NCI-H2171 treated with DMSO at 0.1 percent for 48 hours (cell line): ENCODE measurements at regions not wholly inside any gene's neighbourhood (a gene's known extent, or its start where the extent isn't known, plus 50 kb on each side); places are given as distances from the start of the nearest gene placed in this dataset.

Experiments used
- DNase-seq: peaks from one replicate; lab custom pipeline; 2025; lab: John Stamatoyannopoulos, UW

- no peak for DNase-seq
These were observed 701.3 kb downstream of the TBC1D32 start for GRCh38 chr6:120632975-120633374.

GRCh38 chr6:120627612-120628011 lies 706.7 kb downstream of the TBC1D32 start:
- DNase-seq = no peak

DNA sequence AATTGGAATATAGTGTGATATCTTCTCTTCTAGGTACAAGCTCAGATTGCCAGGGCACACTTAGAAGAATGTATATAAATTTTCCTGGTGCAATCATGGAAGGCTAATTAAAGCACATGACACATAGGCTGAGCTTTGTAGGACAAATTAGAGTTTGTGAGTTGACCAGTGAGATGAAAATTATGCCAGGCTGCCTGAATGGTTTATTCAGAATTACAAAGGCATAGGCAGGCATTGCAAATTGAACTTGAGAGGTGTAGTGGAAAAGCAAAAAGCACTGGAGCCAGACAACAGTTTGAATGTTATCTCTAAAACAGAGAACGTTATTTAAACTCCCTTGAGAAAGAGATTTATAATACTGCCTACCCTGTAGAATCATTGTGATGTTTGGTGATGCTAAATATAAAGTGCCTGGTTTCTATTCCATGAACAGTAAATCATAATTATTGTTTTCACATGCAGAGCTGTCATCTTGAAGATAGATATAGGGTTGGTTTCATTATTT lies 712.1 kb downstream of the TBC1D32 start:
- DNase-seq = no peak

DNA sequence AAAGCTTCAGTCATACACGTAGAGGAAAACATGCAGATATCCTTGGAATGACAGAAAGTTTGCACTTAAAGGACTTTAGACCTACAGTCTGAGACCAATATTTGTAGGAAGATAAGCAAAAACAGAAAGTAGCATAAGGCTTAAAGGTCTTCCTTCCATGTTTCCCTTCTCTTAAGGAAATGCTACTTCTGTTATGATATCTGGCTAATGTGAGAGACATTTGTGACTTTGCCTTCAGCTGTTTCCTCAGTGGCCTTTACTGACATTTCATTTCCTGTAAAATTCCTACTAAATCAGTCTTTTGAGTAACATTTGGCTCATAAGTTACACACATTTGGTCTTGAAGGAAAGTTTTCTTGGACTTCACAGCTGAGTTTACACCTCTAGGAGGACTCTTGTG lies 713.4 kb downstream of the TBC1D32 start:
- no peak for DNase-seq

DNA sequence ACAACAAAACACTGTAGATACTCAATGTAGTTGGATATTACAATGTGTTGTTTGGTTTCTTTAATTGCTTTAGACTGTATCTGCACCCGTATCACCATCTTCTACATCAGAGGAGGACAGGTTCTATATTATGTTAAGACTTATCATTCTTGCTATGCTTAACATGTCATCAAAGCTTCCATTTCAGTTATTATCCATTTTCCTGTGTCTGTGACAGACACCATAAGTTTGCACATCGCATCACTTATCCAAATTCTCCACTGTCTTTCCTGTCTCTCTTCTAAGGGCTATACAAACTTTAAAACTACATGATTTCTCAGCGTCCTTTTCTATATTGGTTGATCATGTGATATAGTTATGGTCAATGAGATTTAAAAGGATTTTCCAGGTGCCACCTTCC lies 719.0 kb downstream of the TBC1D32 start:
- DNase-seq = no peak

DNA sequence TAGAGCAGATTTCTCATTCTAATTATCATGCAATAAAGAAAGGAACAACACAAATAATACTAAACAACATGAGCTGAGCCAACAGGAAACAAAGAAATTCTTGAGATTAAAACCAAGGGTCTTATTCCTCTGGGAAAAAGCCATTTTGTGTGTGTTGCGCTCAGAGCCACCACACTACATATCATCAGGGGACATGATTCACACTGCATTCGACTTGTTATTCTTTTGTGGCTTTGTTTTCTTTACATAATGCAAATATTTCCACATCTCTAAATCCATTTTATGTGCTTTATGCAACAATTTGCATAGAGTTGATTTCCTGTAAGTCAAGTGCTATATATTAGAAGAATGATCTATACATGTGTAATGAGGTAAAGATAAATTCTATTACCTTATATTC lies 719.6 kb downstream of the TBC1D32 start:
- no peak for DNase-seq

- no peak for DNase-seq
These were observed 725.5 kb downstream of the TBC1D32 start for GRCh38 chr6:120608826-120609225.

DNA sequence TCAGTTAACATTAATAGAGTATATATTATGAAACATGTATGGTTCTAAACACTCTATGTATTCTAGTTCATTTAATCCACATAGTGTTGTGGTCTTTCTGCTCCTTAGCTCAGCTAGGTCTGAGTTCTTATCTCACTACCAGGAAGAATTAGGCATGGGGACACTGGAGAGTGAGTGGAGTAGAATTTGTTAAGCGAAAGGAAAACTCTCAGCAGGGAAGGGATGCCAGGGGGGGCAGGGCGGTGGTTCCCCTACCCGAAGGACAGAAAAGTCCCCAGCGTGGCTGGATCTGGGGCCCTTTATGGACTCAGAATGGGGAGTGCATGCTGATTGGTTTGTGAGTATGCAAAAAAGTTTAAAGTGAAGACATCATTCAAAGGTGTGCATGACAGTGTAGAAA lies 727.5 kb downstream of the TBC1D32 start:
- DNase-seq = no peak

GRCh38 chr6:120604510-120604909 lies 729.8 kb downstream of the TBC1D32 start:
- no peak for DNase-seq

- DNase-seq = no peak
These were observed 743.7 kb downstream of the TBC1D32 start for GRCh38 chr6:120590611-120591010.

GRCh38 chr6:120588424-120588823 lies 745.9 kb downstream of the TBC1D32 start:
- DNase-seq = no peak

DNA sequence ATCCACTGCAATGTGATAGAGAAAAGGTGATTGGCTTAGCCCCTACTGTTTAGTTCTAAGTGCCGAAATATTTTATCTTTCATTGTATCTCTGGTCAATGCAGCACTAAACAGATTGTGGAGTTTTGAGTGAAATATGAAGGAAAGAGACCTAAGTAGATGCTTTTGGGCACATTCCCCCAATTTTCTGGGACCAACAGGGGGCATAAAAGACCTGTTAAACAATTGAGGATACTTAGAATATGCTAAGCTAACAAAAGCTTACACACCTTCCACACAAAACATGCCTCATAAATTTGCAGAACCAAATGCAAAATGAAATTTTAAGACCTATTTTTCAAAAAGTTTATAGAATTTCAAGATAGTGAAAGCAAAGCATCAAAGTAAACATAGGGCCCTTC lies 746.9 kb downstream of the TBC1D32 start:
- no peak for DNase-seq

GRCh38 chr6:120584111-120584760 lies 750.0 kb downstream of the TBC1D32 start:
- DNase-seq = no peak

GRCh38 chr6:120576061-120576460 lies 758.2 kb downstream of the TBC1D32 start:
- no peak for DNase-seq

GRCh38 chr6:120569714-120570113 lies 764.6 kb downstream of the TBC1D32 start:
- DNase-seq = no peak

DNA sequence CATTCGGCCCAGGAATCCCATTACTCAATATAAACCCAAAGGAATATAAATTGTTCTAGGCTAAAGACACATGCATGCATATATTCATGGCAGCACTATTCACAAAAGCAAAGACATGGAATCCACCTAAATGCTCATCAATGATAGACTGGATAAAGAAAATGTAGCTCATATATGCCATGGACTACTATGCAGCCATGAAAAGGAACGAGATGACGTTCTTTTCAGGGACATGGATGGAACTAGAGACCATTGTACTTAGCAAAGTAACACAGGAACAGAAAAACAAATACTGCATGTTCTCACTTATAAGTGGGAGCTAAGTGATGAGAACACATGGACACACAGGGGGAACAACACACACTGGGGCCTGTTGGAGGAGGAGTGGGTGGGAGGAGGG lies 769.5 kb downstream of the TBC1D32 start:
- no peak for DNase-seq

DNA sequence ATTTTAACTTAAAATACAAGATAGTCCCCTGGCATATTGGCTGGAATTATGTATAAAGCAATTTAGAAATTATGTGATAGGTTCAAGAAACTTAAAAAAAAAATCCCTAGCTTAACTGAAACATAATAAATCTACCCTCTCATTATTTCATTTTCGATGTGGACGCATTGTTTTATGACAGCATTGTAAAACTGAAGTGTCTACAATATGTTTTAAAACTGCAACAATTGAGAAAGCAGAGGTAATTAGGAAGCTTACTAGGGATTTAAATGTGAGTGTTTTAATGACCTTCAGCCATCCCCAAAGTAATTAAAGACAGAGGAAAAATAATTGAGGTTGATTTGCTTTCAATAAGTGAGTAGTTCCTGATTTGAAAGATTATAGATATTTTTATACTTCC lies 776.0 kb downstream of the TBC1D32 start:
- no peak for DNase-seq

- DNase-seq = no peak
These were observed 776.7 kb downstream of the TBC1D32 start for GRCh38 chr6:120557554-120557953.

DNA sequence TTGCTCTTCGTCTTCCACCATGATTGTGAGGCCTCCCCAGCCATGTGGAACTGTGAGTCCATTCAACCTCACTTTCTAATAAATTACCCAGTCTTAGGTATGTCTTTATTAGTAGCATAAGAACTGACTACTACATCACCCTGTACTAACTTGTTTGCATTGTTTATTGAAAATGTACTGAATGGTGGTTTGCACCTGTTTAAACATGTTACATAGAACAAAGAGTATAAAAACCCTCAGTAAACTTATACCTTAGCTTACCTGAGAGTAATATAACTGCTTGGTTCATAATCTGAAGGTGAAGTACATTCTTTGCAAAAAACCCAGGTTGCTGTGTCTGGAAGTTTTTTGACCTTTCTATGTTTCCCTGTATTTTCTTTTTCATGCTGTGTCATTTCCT lies 777.8 kb downstream of the TBC1D32 start:
- DNase-seq = no peak

DNA sequence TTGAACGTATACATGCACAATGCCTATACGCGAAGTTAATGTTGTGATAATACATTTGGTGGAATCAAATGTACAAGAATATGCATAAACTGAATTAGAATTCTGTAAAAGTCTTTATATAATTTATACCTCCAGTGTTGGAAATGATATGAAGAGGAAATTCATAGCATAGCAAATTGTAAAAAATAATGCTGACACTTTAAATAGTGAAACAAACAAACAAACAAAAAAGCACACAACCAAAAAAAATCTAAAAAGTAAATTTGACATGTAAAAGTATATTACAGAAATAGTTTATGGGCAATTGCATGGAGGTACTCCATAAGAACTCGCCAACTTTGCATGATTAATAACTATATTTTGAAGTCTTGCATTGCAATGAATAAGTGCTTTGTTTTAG lies 780.9 kb downstream of the TBC1D32 start:
- DNase-seq = no peak

GRCh38 chr6:120545353-120545752 lies 788.9 kb downstream of the TBC1D32 start:
- no peak for DNase-seq

DNA sequence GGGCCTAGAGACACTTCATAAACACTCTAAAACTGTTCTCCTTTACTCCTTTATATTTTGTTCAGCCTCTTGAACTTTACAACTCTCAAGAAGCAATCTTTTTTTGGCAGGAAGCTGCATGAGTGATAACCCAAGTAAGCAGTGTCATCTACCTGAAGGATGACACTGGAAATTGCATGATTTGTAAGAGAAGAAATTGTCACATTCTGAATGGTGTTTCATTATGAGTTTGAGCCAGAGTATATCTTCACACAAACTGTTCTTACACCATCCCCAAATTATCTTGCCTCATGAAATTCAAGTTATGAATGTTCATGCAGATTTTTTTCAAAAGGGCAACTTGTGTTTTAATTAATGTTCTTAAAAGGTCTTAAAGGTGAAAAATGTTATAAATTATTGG lies 799.3 kb downstream of the TBC1D32 start:
- DNase-seq = no peak

- DNase-seq = no peak
These were observed 807.7 kb downstream of the TBC1D32 start for GRCh38 chr6:120526576-120526975.

DNA sequence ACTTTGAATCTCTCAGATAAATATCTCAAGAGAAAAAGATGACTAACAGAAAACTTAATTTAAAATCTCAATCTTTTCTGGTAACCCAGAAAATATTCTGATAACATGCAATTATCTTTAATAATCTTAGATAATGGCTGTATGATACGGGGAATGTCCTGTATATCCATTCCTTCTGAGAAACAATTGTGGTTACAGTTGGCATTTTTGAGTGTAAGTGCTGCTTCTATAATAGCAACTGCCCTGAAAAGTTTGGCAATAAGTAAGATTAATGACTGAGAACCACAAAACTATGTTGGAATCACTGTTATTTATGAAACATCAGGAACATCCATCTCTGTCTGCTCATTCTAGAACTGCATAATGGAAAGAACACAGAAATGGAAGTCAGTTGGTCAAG lies 819.7 kb downstream of the TBC1D32 start:
- no peak for DNase-seq
